NCI-H226 (cell line): ENCODE measurements at regions not wholly inside any gene's neighbourhood (a gene's known extent, or its start where the extent isn't known, plus 50 kb on each side); places are given as distances from the start of the nearest gene placed in this dataset.
"Not testable (repeated sequence)": the region's sequence is repeated elsewhere in the genome, so short reads cannot be mapped to it uniquely, and the experiment has no call there.

ENCODE experiments used
- DNase-seq: peaks from one replicate; pipeline ENCODE4 v3.0.0-alpha.2; 2015

GRCh38 chr13:87235621-87236020, 435.6 kb upstream of the SLITRK5 start:
- peak; percentile 2 for DNase-seq

DNA sequence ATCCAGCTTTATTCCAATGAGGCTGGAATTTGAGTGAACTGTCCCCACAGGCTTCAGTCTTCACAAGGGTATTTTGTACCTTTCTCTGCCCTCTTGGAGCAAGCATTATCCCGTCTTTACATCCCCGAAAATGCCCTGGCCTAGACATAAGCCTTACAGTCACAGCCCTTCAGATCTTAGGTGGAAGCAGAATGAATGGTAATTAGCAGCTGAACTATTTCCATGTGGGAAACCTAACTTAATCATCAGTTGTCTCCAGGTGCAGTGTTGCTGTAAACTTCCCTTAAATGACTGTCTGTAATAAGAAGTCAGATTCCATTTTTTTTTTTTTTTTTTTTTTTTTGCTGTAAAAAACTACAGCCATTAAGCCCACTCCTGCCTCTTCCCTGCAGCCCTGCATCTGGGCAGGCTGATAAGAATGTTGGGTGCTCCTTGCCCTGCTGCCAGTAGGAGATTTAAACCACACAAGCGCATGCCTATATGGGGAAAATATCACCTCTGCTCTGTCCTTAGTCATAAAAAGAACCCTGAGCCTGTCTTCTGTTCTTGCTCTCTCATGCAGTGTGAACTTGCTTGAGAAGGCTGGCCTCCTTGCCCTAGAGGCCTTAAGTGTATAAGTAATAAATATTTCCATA, 426.8 kb upstream of the SLITRK5 start:
- DNase-seq, result no peak

DNA sequence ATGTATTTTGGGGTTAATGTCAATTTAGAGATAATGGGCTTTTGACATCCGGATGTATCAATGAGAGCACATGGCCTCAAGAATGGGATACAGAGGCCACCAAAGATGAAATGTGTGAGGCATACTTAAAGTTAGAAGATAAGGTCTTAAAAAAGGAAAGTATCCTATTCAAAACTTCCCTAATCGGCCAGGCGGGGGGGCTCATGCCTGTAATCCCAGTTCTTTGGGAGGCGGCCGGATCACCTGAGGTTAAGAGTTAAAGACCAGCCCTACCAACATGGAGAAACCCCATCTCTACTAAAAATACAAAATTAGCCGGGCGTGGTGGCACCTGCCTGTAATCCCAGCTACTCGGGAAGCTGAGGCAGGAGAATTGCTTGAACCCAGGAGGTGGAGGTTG, 421.3 kb upstream of the SLITRK5 start:
- DNase-seq, result not testable (repeated sequence)

DNA sequence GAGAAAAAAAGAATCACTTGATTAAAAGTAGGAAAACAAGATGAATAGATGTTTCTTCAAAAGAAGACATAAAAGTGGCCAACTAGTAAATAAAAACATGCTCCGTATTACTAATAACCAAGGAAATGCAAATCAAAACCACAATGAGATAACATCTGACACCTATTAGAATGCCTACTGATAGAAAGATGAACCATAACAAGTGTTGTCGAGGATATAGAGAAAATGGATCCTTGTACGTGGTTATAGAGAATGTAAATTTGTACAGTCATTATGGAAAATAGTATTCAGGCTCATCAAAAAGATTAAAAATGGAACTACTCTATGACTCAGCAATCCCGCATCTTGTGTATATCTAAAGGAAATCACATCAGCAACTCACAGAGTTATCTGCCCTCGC, 415.8 kb upstream of the SLITRK5 start:
- DNase-seq, result no peak

DNA sequence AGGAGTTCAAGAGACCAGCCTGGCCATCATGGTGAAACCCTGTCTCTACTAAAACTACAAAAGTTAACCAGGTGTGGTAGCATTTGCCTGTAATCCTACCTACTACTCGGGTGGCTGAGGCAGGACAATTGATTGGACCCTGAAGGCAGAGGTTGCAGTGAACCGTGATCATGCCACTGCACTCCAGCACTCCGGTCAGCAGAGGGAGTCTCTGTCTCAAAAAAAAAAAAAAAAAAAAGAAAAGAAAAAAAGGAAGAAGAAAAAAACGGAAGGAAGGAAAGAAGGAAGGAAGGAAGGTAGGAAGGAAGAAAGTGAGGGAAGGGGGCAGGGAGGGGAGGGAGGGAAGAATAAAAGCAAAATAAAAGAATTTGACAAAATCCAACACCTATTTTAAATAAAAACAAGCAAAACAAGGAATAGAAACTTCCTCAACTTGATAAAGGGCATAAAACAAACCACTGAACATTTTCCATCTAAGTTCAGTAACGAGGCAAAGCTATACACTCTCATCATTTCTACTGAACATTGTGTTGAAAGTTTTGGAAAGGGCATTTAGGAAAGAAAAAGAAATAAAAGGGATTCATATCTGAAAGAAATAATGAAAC, 411.6 kb upstream of the SLITRK5 start:
- DNase-seq, result no peak

GRCh38 chr13:87274209-87274819, 396.9 kb upstream of the SLITRK5 start:
- DNase-seq, result peak; percentile 20

- no peak for DNase-seq
These were observed 391.0 kb upstream of the SLITRK5 start for GRCh38 chr13:87280139-87280538.

GRCh38 chr13:87287721-87288120, 383.4 kb upstream of the SLITRK5 start:
- DNase-seq, result no peak

- DNase-seq, result peak; percentile 20
These were observed 375.5 kb upstream of the SLITRK5 start for GRCh38 chr13:87295636-87296035.

DNA sequence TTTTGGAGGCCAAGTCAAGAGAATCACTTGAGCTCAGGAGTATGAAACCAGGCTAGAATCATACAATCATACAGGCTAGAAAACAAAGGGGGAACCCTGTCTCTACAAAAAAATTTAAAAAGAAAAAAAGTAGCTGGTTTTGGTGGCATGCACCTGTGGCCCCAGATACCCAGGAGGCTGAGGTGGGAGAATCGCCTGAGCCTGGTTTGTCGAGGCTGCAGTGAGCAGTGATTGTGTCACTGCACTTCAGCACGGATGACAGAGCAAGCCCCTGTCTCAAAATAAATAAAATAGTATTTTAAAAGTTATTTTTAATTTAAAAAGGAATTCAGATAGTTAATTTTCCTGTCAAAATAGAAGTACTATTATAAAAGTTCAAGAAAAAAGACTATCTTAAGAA, 369.1 kb upstream of the SLITRK5 start:
- DNase-seq, result no peak

- no peak for DNase-seq
These were observed 368.2 kb upstream of the SLITRK5 start for GRCh38 chr13:87302931-87303330.

DNA sequence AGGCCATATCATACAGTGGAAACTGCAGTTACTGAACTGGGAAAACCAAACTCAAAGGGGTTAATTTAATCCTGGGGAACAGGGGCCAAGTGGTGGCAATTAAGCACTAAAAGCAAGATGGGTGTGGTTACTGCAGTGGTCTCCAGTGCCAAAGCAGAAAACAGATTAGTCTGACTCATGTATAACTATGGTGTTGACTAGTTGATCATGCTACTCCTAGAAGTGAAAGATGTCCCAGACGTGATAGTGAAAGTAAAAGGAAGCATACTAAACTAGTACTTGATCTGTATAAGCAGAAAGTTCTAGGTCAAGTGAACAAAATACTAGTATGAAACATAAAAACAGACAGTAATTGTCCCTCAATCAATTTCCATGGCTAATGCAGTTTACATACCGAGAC, 360.0 kb upstream of the SLITRK5 start:
- no peak for DNase-seq

DNA sequence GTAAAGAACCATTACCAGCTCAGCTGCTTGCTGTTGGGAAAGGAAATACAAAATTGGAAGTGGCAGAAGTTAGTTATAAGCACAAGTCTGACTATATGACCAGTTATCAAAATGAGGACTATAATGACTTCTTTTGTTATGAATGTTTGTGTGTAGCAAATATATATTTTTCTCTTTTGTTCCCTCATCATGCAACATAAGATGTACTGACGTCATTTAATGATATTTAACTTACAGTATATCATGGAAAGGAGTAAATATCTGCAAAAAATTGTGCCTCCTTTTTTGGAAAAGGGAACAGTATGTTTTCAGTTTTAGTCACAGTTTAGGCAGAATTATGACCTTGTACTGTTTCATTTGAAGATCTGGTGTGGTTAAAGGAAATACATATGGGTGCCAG, 356.3 kb upstream of the SLITRK5 start:
- DNase-seq, result no peak

GRCh38 chr13:87322386-87322785, 348.8 kb upstream of the SLITRK5 start:
- no peak for DNase-seq

DNA sequence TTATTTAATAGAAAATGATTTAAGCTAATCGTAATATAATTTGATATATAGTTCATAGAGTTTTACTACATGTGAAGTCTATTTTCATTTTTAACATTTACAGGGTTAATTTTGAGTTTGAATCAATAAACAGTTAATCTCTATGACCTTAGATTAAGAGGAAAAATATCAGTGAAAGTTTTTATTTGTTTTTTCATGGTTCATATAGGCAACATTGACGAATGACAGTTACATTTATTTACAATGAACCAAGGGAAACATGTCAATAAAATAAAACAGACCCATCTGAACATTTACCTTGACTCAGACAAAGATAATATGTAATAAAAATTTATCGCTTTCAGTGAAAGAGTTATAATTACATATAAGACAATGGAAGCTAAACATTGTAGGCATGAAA, 346.6 kb upstream of the SLITRK5 start:
- no peak for DNase-seq

DNA sequence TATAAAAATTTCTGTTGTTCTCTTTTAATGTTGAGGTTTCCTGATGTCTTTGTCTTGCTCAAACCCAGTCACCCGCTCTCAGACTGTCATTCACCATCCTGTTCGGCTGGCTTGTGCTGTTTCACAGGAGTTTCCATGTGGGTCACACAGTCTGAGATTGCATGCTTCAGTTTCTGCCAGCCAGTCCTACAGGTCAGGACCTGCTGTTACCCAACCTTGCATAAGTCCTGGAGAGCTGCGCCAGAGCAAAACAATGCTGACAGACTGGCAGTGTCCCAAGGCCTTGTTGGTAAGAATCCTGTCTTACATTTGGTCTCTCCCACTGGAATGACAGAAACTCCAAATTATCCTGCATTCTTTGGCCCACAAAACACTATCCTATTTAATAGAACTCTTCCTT, 340.0 kb upstream of the SLITRK5 start:
- peak; percentile 22 for DNase-seq

DNA sequence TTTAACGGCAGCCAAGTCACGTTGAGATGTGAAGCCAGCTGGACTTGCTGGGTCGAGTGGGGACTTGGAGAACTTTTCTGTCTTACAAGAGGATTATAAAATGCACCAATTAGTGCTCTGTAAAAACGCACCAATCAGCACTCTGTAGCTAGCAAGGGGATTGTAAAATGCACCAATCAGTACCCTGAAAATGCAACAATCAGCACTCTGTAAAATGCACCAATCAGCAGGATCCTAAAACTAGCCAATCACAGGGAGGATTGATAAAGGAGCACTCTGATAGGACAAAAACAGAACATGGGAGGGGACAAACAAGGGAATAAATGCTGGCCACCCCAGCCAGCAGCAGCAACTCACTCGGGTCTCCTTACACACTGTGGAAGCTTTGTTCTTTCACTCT, 337.6 kb upstream of the SLITRK5 start:
- DNase-seq, result no peak

DNA sequence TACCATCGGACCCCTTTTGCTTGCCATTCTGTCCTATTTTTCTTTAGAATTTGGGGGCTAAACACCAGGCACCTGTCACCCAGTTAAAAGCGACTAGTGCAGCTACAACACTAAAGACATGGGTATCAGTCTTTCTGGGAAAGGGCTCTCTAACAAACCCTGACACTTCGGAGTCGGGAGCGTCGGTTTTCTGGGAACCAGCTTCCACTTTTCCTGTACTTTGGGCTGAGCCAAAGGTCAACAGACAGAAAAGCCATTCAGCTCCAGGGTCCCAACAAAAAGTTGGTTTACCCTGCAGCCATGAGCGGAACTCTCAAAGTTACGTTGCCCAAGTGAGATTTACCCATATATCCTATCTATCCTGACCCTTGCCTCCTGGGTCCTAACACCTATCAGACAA, 337.0 kb upstream of the SLITRK5 start:
- no peak for DNase-seq

- DNase-seq, result not testable (repeated sequence)
These were observed 334.8 kb upstream of the SLITRK5 start for GRCh38 chr13:87336346-87336889.

GRCh38 chr13:87344176-87344575, 327.0 kb upstream of the SLITRK5 start:
- peak; percentile 16 for DNase-seq

DNA sequence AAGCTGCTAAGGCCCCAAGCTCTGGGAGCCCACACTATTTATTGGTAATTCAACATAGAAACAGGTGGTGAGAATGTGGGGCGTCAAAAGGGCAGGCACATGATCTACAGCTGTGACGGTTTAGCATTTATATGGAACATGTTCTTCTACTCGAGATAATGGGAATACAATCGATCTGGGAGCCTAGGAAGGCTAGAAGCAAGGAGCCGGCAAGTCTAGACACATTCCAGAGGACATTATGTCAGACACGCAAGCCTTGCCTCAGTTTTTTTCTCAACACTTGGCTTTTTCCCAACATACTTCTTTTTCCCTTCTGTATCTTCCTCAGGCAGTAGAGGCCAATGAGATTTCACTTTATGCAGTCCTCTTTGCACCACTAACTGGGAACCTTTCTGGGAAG, 315.7 kb upstream of the SLITRK5 start:
- DNase-seq, result no peak

GRCh38 chr13:87356314-87356713, 314.9 kb upstream of the SLITRK5 start:
- no peak for DNase-seq

- DNase-seq, result no peak
These were observed 312.9 kb upstream of the SLITRK5 start for GRCh38 chr13:87358319-87358718.

- DNase-seq, result no peak
These were observed 310.0 kb upstream of the SLITRK5 start for GRCh38 chr13:87361216-87361615.
